ENCODE measurements at regions not wholly inside any gene's neighbourhood (a gene's known extent, or its start where the extent isn't known, plus 50 kb on each side); places are given as distances from the start of the nearest gene placed in this dataset.

GRCh38 chr5:35285011-35285410 lies 54.7 kb upstream of the PRLR start:
- Histone ChIP-seq H3K27ac (no peak overlapping the region), H3K4me1 (no peaks in the 10 kb centered on the region), H3K4me3 (no peak overlapping the region), H3K36me3 (no peaks in the 10 kb centered on the region), H3K27me3 (no peaks in the 10 kb centered on the region), H3K9me3 (no peaks in the 10 kb centered on the region)
- DNase-seq = no peak
- intact Hi-C loops (cut with DNase I; ENCODE audit: low total_unique reads) = no loop called here
- TF ChIP-seq CTCF (IDR thresholded peaks at IDR 0.05) = no peak

- Histone ChIP-seq H3K4me1 (no peaks in the 10 kb centered on the region), H3K9me3 (no peaks in the 10 kb centered on the region), H3K27ac (no peak overlapping the region), H3K27me3 (no peaks in the 10 kb centered on the region), H3K4me3 (no peak overlapping the region), H3K36me3 (no peaks in the 10 kb centered on the region)
- no peak for TF ChIP-seq CTCF (IDR thresholded peaks at IDR 0.05)
- no peak for DNase-seq
- intact Hi-C loops (cut with DNase I; ENCODE audit: low total_unique reads) = no loop called here
These were observed 54.1 kb upstream of the PRLR start for GRCh38 chr5:35284364-35284763.

- H3K4me1 ChIP-seq = no peaks in the 10 kb centered on the region
- H3K36me3 ChIP-seq = no peaks in the 10 kb centered on the region
- no peak for DNase-seq
- no peaks in the 10 kb centered on the region for H3K9me3 ChIP-seq
- H3K27me3 ChIP-seq = no peaks in the 10 kb centered on the region
- intact Hi-C loops (cut with DNase I; ENCODE audit: low total_unique reads) = no loop called here
- H3K27ac ChIP-seq = no peak overlapping the region
- no peak for TF ChIP-seq CTCF (IDR thresholded peaks at IDR 0.05)
- H3K4me3 ChIP-seq = no peak overlapping the region
These were observed 52.5 kb upstream of the PRLR start for GRCh38 chr5:35282810-35283209.

- Histone ChIP-seq H3K36me3 (no peaks in the 10 kb centered on the region), H3K27me3 (no peaks in the 10 kb centered on the region), H3K9me3 (no peaks in the 10 kb centered on the region), H3K4me3 (no peak overlapping the region), H3K4me1 (no peaks in the 10 kb centered on the region), H3K27ac (no peak overlapping the region)
- no peak for TF ChIP-seq CTCF (IDR thresholded peaks at IDR 0.05)
- intact Hi-C loops (cut with DNase I; ENCODE audit: low total_unique reads) = no loop called here
- DNase-seq = no peak
These were observed 51.3 kb upstream of the PRLR start for GRCh38 chr5:35281613-35282012.
